ENCODE measurements at regions not wholly inside any gene's neighbourhood (a gene's known extent, or its start where the extent isn't known, plus 50 kb on each side); places are given as distances from the start of the nearest gene placed in this dataset.

- CTCF ChIA-PET, result no interaction called here
- TF ChIP-seq ARNT (IDR thresholded peaks at IDR 0.05) (no peak), SP1 (IDR thresholded peaks at IDR 0.05) (no peak), BHLHE40 (IDR thresholded peaks at IDR 0.05; ENCODE audit: borderline replicate concordance) (no peak)
- DNase-seq (ENCODE audit: extremely low spot score), result no peak
- POLR2A ChIA-PET, result no interaction called here
Measured at GRCh38 chr4:104941661-104942062, 205.0 kb upstream of the TET2 start.

GRCh38 chr4:104942990-104943743 is 203.5 kb upstream of the TET2 start:
- ChIA-PET CTCF (interaction anchor here (0.6 kb wide), 1 partner anchor 66 kb away, joined by 3 read pairs; no protein-coding TSS in a partner anchor), POLR2A (no interaction called here)
- no peak for TF ChIP-seq ARNT (IDR thresholded peaks at IDR 0.05)
- no peak for TF ChIP-seq CTBP1 (IDR thresholded peaks at IDR 0.05; ENCODE audit: borderline replicate concordance)
- TF ChIP-seq L3MBTL2 (conservative IDR thresholded peaks at IDR 0.05), result no peak
- no peak for TF ChIP-seq TARDBP (IDR thresholded peaks at IDR 0.05)
- TF ChIP-seq FOXA1 (IDR thresholded peaks at IDR 0.05), result no peak
- TF ChIP-seq SUZ12 (IDR thresholded peaks at IDR 0.05), result no peak
- TF ChIP-seq ELF4 (IDR thresholded peaks at IDR 0.05), result no peak
- no peak for TF ChIP-seq FOXM1 (IDR thresholded peaks at IDR 0.05; ENCODE audit: borderline replicate concordance)
- no peak for TF ChIP-seq ZNF384 (IDR thresholded peaks at IDR 0.05)
- no peak for TF ChIP-seq LEF1 (IDR thresholded peaks at IDR 0.05; ENCODE audit: borderline replicate concordance)
- no peak for TF ChIP-seq FOXK2 (IDR thresholded peaks at IDR 0.05)
- no peak for TF ChIP-seq NFRKB (IDR thresholded peaks at IDR 0.05)
- no peak for TF ChIP-seq BHLHE40 (IDR thresholded peaks at IDR 0.05; ENCODE audit: borderline replicate concordance)
- no peak for TF ChIP-seq HDGF (IDR thresholded peaks at IDR 0.05; ENCODE audit: borderline replicate concordance)
- no peak for TF ChIP-seq SP1 (IDR thresholded peaks at IDR 0.05)
- DNase-seq (ENCODE audit: extremely low spot score), result no peak

GRCh38 chr4:104944596-104944995 is 202.1 kb upstream of the TET2 start:
- TF ChIP-seq CTBP1 (IDR thresholded peaks at IDR 0.05; ENCODE audit: borderline replicate concordance) (no peak), ELF4 (IDR thresholded peaks at IDR 0.05) (no peak), PKNOX1 (IDR thresholded peaks at IDR 0.05) (no peak), BHLHE40 (IDR thresholded peaks at IDR 0.05; ENCODE audit: borderline replicate concordance) (no peak), SP1 (IDR thresholded peaks at IDR 0.05) (no peak), FOXA1 (IDR thresholded peaks at IDR 0.05) (no peak), FOXM1 (IDR thresholded peaks at IDR 0.05; ENCODE audit: borderline replicate concordance) (no peak), NFRKB (IDR thresholded peaks at IDR 0.05) (no peak), SUZ12 (IDR thresholded peaks at IDR 0.05) (no peak)
- POLR2A ChIA-PET, result no interaction called here
- DNase-seq (ENCODE audit: extremely low spot score), result no peak
- CTCF ChIA-PET, result no interaction called here

GRCh38 chr4:104964410-104965175 is 182.1 kb upstream of the TET2 start:
- ChIA-PET POLR2A (no interaction called here), CTCF (no interaction called here)
- no peak for DNase-seq (ENCODE audit: extremely low spot score)
- TF ChIP-seq SP1 (IDR thresholded peaks at IDR 0.05), result no peak
- TF ChIP-seq ARNT (IDR thresholded peaks at IDR 0.05), result no peak
- no peak for TF ChIP-seq ZNF384 (IDR thresholded peaks at IDR 0.05)
- no peak for TF ChIP-seq FOXA1 (IDR thresholded peaks at IDR 0.05)
- no peak for TF ChIP-seq HDGF (IDR thresholded peaks at IDR 0.05; ENCODE audit: borderline replicate concordance)
- no peak for TF ChIP-seq LEF1 (IDR thresholded peaks at IDR 0.05; ENCODE audit: borderline replicate concordance)
- no peak for TF ChIP-seq CTBP1 (IDR thresholded peaks at IDR 0.05; ENCODE audit: borderline replicate concordance)
- no peak for TF ChIP-seq L3MBTL2 (conservative IDR thresholded peaks at IDR 0.05)
- TF ChIP-seq FOXK2 (IDR thresholded peaks at IDR 0.05), result no peak
- TF ChIP-seq ELF4 (IDR thresholded peaks at IDR 0.05), result no peak
- no peak for TF ChIP-seq FOXM1 (IDR thresholded peaks at IDR 0.05; ENCODE audit: borderline replicate concordance)
- no peak for TF ChIP-seq TARDBP (IDR thresholded peaks at IDR 0.05)
- no peak for TF ChIP-seq SUZ12 (IDR thresholded peaks at IDR 0.05)
- no peak for TF ChIP-seq BHLHE40 (IDR thresholded peaks at IDR 0.05; ENCODE audit: borderline replicate concordance)
- no peak for TF ChIP-seq NFRKB (IDR thresholded peaks at IDR 0.05)
- TF ChIP-seq PKNOX1 (IDR thresholded peaks at IDR 0.05), result no peak

- CTCF ChIA-PET, result no interaction called here
- TF ChIP-seq PKNOX1 (IDR thresholded peaks at IDR 0.05), result no peak
- no peak for TF ChIP-seq SP1 (IDR thresholded peaks at IDR 0.05)
- TF ChIP-seq NFRKB (IDR thresholded peaks at IDR 0.05), result no peak
- TF ChIP-seq LEF1 (IDR thresholded peaks at IDR 0.05; ENCODE audit: borderline replicate concordance), result no peak
- TF ChIP-seq TARDBP (IDR thresholded peaks at IDR 0.05), result no peak
- TF ChIP-seq SUZ12 (IDR thresholded peaks at IDR 0.05), result no peak
- TF ChIP-seq ZNF384 (IDR thresholded peaks at IDR 0.05), result no peak
- no peak for TF ChIP-seq CTBP1 (IDR thresholded peaks at IDR 0.05; ENCODE audit: borderline replicate concordance)
- no peak for TF ChIP-seq FOXK2 (IDR thresholded peaks at IDR 0.05)
- no peak for TF ChIP-seq BHLHE40 (IDR thresholded peaks at IDR 0.05; ENCODE audit: borderline replicate concordance)
- TF ChIP-seq ELF4 (IDR thresholded peaks at IDR 0.05), result no peak
- no peak for TF ChIP-seq FOXA1 (IDR thresholded peaks at IDR 0.05)
- TF ChIP-seq ARNT (IDR thresholded peaks at IDR 0.05), result no peak
- TF ChIP-seq L3MBTL2 (conservative IDR thresholded peaks at IDR 0.05), result no peak
- no peak for TF ChIP-seq FOXM1 (IDR thresholded peaks at IDR 0.05; ENCODE audit: borderline replicate concordance)
- TF ChIP-seq HDGF (IDR thresholded peaks at IDR 0.05; ENCODE audit: borderline replicate concordance), result no peak
- POLR2A ChIA-PET, result no interaction called here
- DNase-seq (ENCODE audit: extremely low spot score), result no peak
Measured at GRCh38 chr4:104966349-104967033, 180.2 kb upstream of the TET2 start.

Data from HEK293T (cell line).